ENCODE measurements at regions not wholly inside any gene's neighbourhood (a gene's known extent, or its start where the extent isn't known, plus 50 kb on each side); places are given as distances from the start of the nearest gene placed in this dataset.

GRCh38 chr16:82344157-82344556 is 174.1 kb upstream of the MPHOSPH6 start:
- no peak for DNase-seq
- CTCF ChIA-PET: interaction anchor here (1.0 kb wide), 1 partner anchor 9 kb away, joined by 3 read pairs; no protein-coding TSS in a partner anchor
- no peaks in the 10 kb centered on the region for H3K4me1 ChIP-seq (ENCODE audit: control extremely low read depth in 1 of 4, control insufficient read depth in 4 of 4, insufficient read depth in 4 of 4, low read length in 3 of 4)
- no peaks in the 10 kb centered on the region for H3K36me3 ChIP-seq (ENCODE audit: control insufficient read depth in 4 of 4, insufficient read depth in 4 of 4, low read length in 3 of 4)
- H3K27ac ChIP-seq (ENCODE audit: insufficient read depth in 1 of 2, low read depth in 1 of 2, low read length in 2 of 2, poor library complexity in 1 of 2, severe bottlenecking in 2 of 2): no peak overlapping the region
- H3K9me3 ChIP-seq (ENCODE audit: control extremely low read depth in 1 of 5, control insufficient read depth in 4 of 5, insufficient read depth in 2 of 5, low read depth in 1 of 5, low read length in 4 of 5): peaks cover 0 to 4% (median 0%) of the 10 kb centered on the region in 5 experiments
- H3K27me3 ChIP-seq (replicated peaks in 2 of 5; ENCODE audit: control insufficient read depth in 4 of 5, insufficient read depth in 5 of 5, low read length in 4 of 5): peaks cover 0 to 3% (median 0%) of the 10 kb centered on the region in 5 experiments
- 46% methylated on average over 3 of the region's 4 CpGs for WGBS (ENCODE audit: insufficient coverage)
- POLR2A ChIA-PET: no interaction called here
- no peak overlapping the region for H3K4me3 ChIP-seq (ENCODE audit: control insufficient read depth in 1 of 7, extremely low read depth in 1 of 7, insufficient read depth in 4 of 7, low read depth in 2 of 7, low read length in 6 of 7)

GRCh38 chr16:82341146-82341669 is 171.2 kb upstream of the MPHOSPH6 start:
- DNase-seq: no peak
- Histone ChIP-seq H3K4me3 (ENCODE audit: control insufficient read depth in 1 of 7, extremely low read depth in 1 of 7, insufficient read depth in 4 of 7, low read depth in 2 of 7, low read length in 6 of 7) (no peak overlapping the region), H3K27me3 (replicated peaks in 2 of 5; ENCODE audit: control insufficient read depth in 4 of 5, insufficient read depth in 5 of 5, low read length in 4 of 5) (peaks cover 0 to 5% (median 0%) of the 10 kb centered on the region in 5 experiments), H3K36me3 (ENCODE audit: control insufficient read depth in 4 of 4, insufficient read depth in 4 of 4, low read length in 3 of 4) (no peaks in the 10 kb centered on the region), H3K4me1 (ENCODE audit: control extremely low read depth in 1 of 4, control insufficient read depth in 4 of 4, insufficient read depth in 4 of 4, low read length in 3 of 4) (no peaks in the 10 kb centered on the region), H3K27ac (ENCODE audit: insufficient read depth in 1 of 2, low read depth in 1 of 2, low read length in 2 of 2, poor library complexity in 1 of 2, severe bottlenecking in 2 of 2) (no peak overlapping the region), H3K9me3 (ENCODE audit: control extremely low read depth in 1 of 5, control insufficient read depth in 4 of 5, insufficient read depth in 2 of 5, low read depth in 1 of 5, low read length in 4 of 5) (peaks cover 0 to 4% (median 0%) of the 10 kb centered on the region in 5 experiments)
- CTCF ChIA-PET: no interaction called here
- POLR2A ChIA-PET: no interaction called here
- WGBS (ENCODE audit: insufficient coverage): 97% methylated on average over 3 of the region's 4 CpGs

GRCh38 chr16:82340531-82340930 is 170.5 kb upstream of the MPHOSPH6 start:
- Histone ChIP-seq H3K36me3 (ENCODE audit: control insufficient read depth in 4 of 4, insufficient read depth in 4 of 4, low read length in 3 of 4) (no peaks in the 10 kb centered on the region), H3K4me3 (ENCODE audit: control insufficient read depth in 1 of 7, extremely low read depth in 1 of 7, insufficient read depth in 4 of 7, low read depth in 2 of 7, low read length in 6 of 7) (no peak overlapping the region), H3K27me3 (replicated peaks in 2 of 5; ENCODE audit: control insufficient read depth in 4 of 5, insufficient read depth in 5 of 5, low read length in 4 of 5) (peaks cover 0 to 5% (median 0%) of the 10 kb centered on the region in 5 experiments), H3K4me1 (ENCODE audit: control extremely low read depth in 1 of 4, control insufficient read depth in 4 of 4, insufficient read depth in 4 of 4, low read length in 3 of 4) (no peaks in the 10 kb centered on the region), H3K9me3 (ENCODE audit: control extremely low read depth in 1 of 5, control insufficient read depth in 4 of 5, insufficient read depth in 2 of 5, low read depth in 1 of 5, low read length in 4 of 5) (peaks cover 0 to 4% (median 0%) of the 10 kb centered on the region in 5 experiments), H3K27ac (ENCODE audit: insufficient read depth in 1 of 2, low read depth in 1 of 2, low read length in 2 of 2, poor library complexity in 1 of 2, severe bottlenecking in 2 of 2) (no peak overlapping the region)
- ChIA-PET POLR2A (no interaction called here), CTCF (no interaction called here)
- DNase-seq: no peak
- no CpG with 5 or more reads among the region's 4 CpGs for WGBS (ENCODE audit: insufficient coverage)

- WGBS (ENCODE audit: insufficient coverage): 74% methylated on average over 3 of the region's 3 CpGs
- Histone ChIP-seq H3K27ac (ENCODE audit: insufficient read depth in 1 of 2, low read depth in 1 of 2, low read length in 2 of 2, poor library complexity in 1 of 2, severe bottlenecking in 2 of 2) (no peak overlapping the region), H3K4me1 (ENCODE audit: control extremely low read depth in 1 of 4, control insufficient read depth in 4 of 4, insufficient read depth in 4 of 4, low read length in 3 of 4) (no peaks in the 10 kb centered on the region), H3K36me3 (ENCODE audit: control insufficient read depth in 4 of 4, insufficient read depth in 4 of 4, low read length in 3 of 4) (no peaks in the 10 kb centered on the region), H3K9me3 (ENCODE audit: control extremely low read depth in 1 of 5, control insufficient read depth in 4 of 5, insufficient read depth in 2 of 5, low read depth in 1 of 5, low read length in 4 of 5) (peaks cover 0 to 4% (median 0%) of the 10 kb centered on the region in 5 experiments), H3K4me3 (ENCODE audit: control insufficient read depth in 1 of 7, extremely low read depth in 1 of 7, insufficient read depth in 4 of 7, low read depth in 2 of 7, low read length in 6 of 7) (no peak overlapping the region), H3K27me3 (replicated peaks in 2 of 5; ENCODE audit: control insufficient read depth in 4 of 5, insufficient read depth in 5 of 5, low read length in 4 of 5) (peaks cover 0 to 3% (median 0%) of the 10 kb centered on the region in 5 experiments)
- CTCF ChIA-PET: no interaction called here
- POLR2A ChIA-PET: interaction anchor here (1.1 kb wide), 1 partner anchor 11 kb away, joined by 3 read pairs; no protein-coding TSS in a partner anchor
- no peak for DNase-seq
Measured at GRCh38 chr16:82337355-82337754, 167.3 kb upstream of the MPHOSPH6 start.

GRCh38 chr16:82331974-82332750 is 162.1 kb upstream of the MPHOSPH6 start:
- ChIA-PET CTCF (no interaction called here), POLR2A (no interaction called here)
- H3K36me3 ChIP-seq (ENCODE audit: control insufficient read depth in 4 of 4, insufficient read depth in 4 of 4, low read length in 3 of 4): no peaks in the 10 kb centered on the region
- no peak for DNase-seq
- peaks cover 0 to 3% (median 0%) of the 10 kb centered on the region in 4 experiments for H3K4me1 ChIP-seq (ENCODE audit: control extremely low read depth in 1 of 4, control insufficient read depth in 4 of 4, insufficient read depth in 4 of 4, low read length in 3 of 4)
- H3K9me3 ChIP-seq (ENCODE audit: control extremely low read depth in 1 of 5, control insufficient read depth in 4 of 5, insufficient read depth in 2 of 5, low read depth in 1 of 5, low read length in 4 of 5): no peaks in the 10 kb centered on the region
- H3K27ac ChIP-seq (ENCODE audit: insufficient read depth in 1 of 2, low read depth in 1 of 2, low read length in 2 of 2, poor library complexity in 1 of 2, severe bottlenecking in 2 of 2): no peak overlapping the region
- whole genome bisulfite sequencing (ENCODE audit: insufficient coverage): 94% methylated on average over 3 of the region's 6 CpGs
- H3K4me3 ChIP-seq (ENCODE audit: control insufficient read depth in 1 of 7, extremely low read depth in 1 of 7, insufficient read depth in 4 of 7, low read depth in 2 of 7, low read length in 6 of 7): no peak overlapping the region
- H3K27me3 ChIP-seq (replicated peaks in 2 of 5; ENCODE audit: control insufficient read depth in 4 of 5, insufficient read depth in 5 of 5, low read length in 4 of 5): peaks cover 0 to 3% (median 0%) of the 10 kb centered on the region in 5 experiments

- Histone ChIP-seq H3K36me3 (ENCODE audit: control insufficient read depth in 4 of 4, insufficient read depth in 4 of 4, low read length in 3 of 4) (no peaks in the 10 kb centered on the region), H3K27me3 (replicated peaks in 2 of 5; ENCODE audit: control insufficient read depth in 4 of 5, insufficient read depth in 5 of 5, low read length in 4 of 5) (peaks cover 0 to 3% (median 0%) of the 10 kb centered on the region in 5 experiments), H3K4me1 (ENCODE audit: control extremely low read depth in 1 of 4, control insufficient read depth in 4 of 4, insufficient read depth in 4 of 4, low read length in 3 of 4) (peaks cover 0 to 3% (median 0%) of the 10 kb centered on the region in 4 experiments), H3K4me3 (ENCODE audit: control insufficient read depth in 1 of 7, extremely low read depth in 1 of 7, insufficient read depth in 4 of 7, low read depth in 2 of 7, low read length in 6 of 7) (no peak overlapping the region), H3K27ac (ENCODE audit: insufficient read depth in 1 of 2, low read depth in 1 of 2, low read length in 2 of 2, poor library complexity in 1 of 2, severe bottlenecking in 2 of 2) (no peak overlapping the region), H3K9me3 (ENCODE audit: control extremely low read depth in 1 of 5, control insufficient read depth in 4 of 5, insufficient read depth in 2 of 5, low read depth in 1 of 5, low read length in 4 of 5) (no peaks in the 10 kb centered on the region)
- POLR2A ChIA-PET: no interaction called here
- peak; percentile 6 to 33 (median 30) for DNase-seq
- 34% methylated on average over 2 of the region's 3 CpGs for WGBS (ENCODE audit: insufficient coverage)
- CTCF ChIA-PET: no interaction called here
Measured at GRCh38 chr16:82331397-82331796, 161.4 kb upstream of the MPHOSPH6 start.

GRCh38 chr16:82329504-82330192 is 159.6 kb upstream of the MPHOSPH6 start:
- H3K27ac ChIP-seq (ENCODE audit: insufficient read depth in 1 of 2, low read depth in 1 of 2, low read length in 2 of 2, poor library complexity in 1 of 2, severe bottlenecking in 2 of 2): no peak overlapping the region
- CTCF ChIA-PET: interaction anchor here (0.5 kb wide), 1 partner anchor 183 kb away, joined by 4 read pairs; no protein-coding TSS in a partner anchor
- H3K27me3 ChIP-seq (replicated peaks in 2 of 5; ENCODE audit: control insufficient read depth in 4 of 5, insufficient read depth in 5 of 5, low read length in 4 of 5): peaks cover 0 to 6% (median 0%) of the 10 kb centered on the region in 5 experiments
- no peak for DNase-seq
- POLR2A ChIA-PET: no interaction called here
- no peaks in the 10 kb centered on the region for H3K36me3 ChIP-seq (ENCODE audit: control insufficient read depth in 4 of 4, insufficient read depth in 4 of 4, low read length in 3 of 4)
- H3K4me1 ChIP-seq (ENCODE audit: control extremely low read depth in 1 of 4, control insufficient read depth in 4 of 4, insufficient read depth in 4 of 4, low read length in 3 of 4): peaks cover 0 to 3% (median 0%) of the 10 kb centered on the region in 4 experiments
- WGBS (ENCODE audit: insufficient coverage): 93% methylated on average over 6 of the region's 11 CpGs
- H3K9me3 ChIP-seq (ENCODE audit: control extremely low read depth in 1 of 5, control insufficient read depth in 4 of 5, insufficient read depth in 2 of 5, low read depth in 1 of 5, low read length in 4 of 5): no peaks in the 10 kb centered on the region
- no peak overlapping the region for H3K4me3 ChIP-seq (ENCODE audit: control insufficient read depth in 1 of 7, extremely low read depth in 1 of 7, insufficient read depth in 4 of 7, low read depth in 2 of 7, low read length in 6 of 7)
